OCI-LY1 (cell line): ENCODE measurements at regions not wholly inside any gene's neighbourhood (a gene's known extent, or its start where the extent isn't known, plus 50 kb on each side); places are given as distances from the start of the nearest gene placed in this dataset.

Source experiments
- CTCF ChIP-seq: fragments of 200-600 bp; sonication (generic), shearing (Covaris generic); IDR thresholded peaks from 2 replicates; pipeline ENCODE4 v1.5.1; 2017; ENCODE audit warnings: mild to moderate bottlenecking, antibody characterized with exemption, low read length, moderate library complexity, mixed read lengths
- EZH2 ChIP-seq: fragments of 200-600 bp; sonication (generic), shearing (Covaris generic); IDR thresholded peaks from 2 replicates; pipeline ENCODE4 v1.8.0; 2017; ENCODE audit warnings: borderline replicate concordance, mixed run types, mild to moderate bottlenecking, antibody characterized with exemption, low read length, moderate library complexity, mixed read lengths

GRCh38 chr10:61120805-61121204 lies 176.8 kb upstream of the RHOBTB1 start:
- TF ChIP-seq CTCF, result no peak
- no peak for TF ChIP-seq EZH2
